Keratinocyte (primary cell): ENCODE measurements at regions not wholly inside any gene's neighbourhood (a gene's known extent, or its start where the extent isn't known, plus 50 kb on each side); places are given as distances from the start of the nearest gene placed in this dataset.

ENCODE experiments used
- DNase-seq: peaks from one replicate; pipeline ENCODE4 v3.0.0-alpha.2; 2011; ENCODE audit warnings: low read depth, missing footprints, low spot score
- FAIRE-seq: peaks from 2 replicates; lab custom pipeline; 2011; peaks lifted over from hg19 to GRCh38; lab: Jason Lieb, UNC
- H2AFZ ChIP-seq: 2 replicates; pipeline ENCODE4 v1.6.0; 2012; ENCODE audit warnings: low read length, control low read depth, inconsistent platforms; ENCODE audit not compliant: control insufficient read depth
- H3K27ac ChIP-seq: 2 replicates; pipeline ENCODE4 v1.5.1; 2011; ENCODE audit warnings: low read length; ENCODE audit not compliant: control insufficient read depth, insufficient read depth
- H3K27me3 ChIP-seq: 3 replicates; pipeline ENCODE4 v1.6.0; 2011; ENCODE audit warnings: low read length; ENCODE audit not compliant: control insufficient read depth, insufficient read depth; ENCODE audit errors: extremely low read depth
- H3K36me3 ChIP-seq, 2 experiments: 2 replicates in 1 of 2; 3 replicates in 1 of 2; pipeline ENCODE4 v1.5.1; 2011; ENCODE audit warnings: low read length in 2 of 2, mild to moderate bottlenecking in 1 of 2; ENCODE audit not compliant: control insufficient read depth in 2 of 2, insufficient read depth in 2 of 2; ENCODE audit errors: extremely low read depth in 1 of 2
- H3K4me1 ChIP-seq: 3 replicates; pipeline ENCODE4 v1.5.1; 2011; ENCODE audit warnings: low read length; ENCODE audit not compliant: control insufficient read depth, insufficient read depth; ENCODE audit errors: extremely low read depth
- H3K4me2 ChIP-seq: 3 replicates; pipeline ENCODE4 v1.6.0; 2011; ENCODE audit warnings: low read depth, low read length; ENCODE audit not compliant: control insufficient read depth, insufficient read depth; ENCODE audit errors: extremely low read depth
- H3K4me3 ChIP-seq, 3 experiments: fragments of 200-600 bp in 1 of 3; sonication (generic) in 1 of 3; 2 replicates in 2 of 3; 3 replicates in 1 of 3; pipeline ENCODE4 v1.5.1; 2011 to 2016; ENCODE audit warnings: low read length in 3 of 3, mild to moderate bottlenecking in 3 of 3, control low read depth in 2 of 3, inconsistent platforms in 1 of 3, low read depth in 1 of 3, mixed read lengths in 1 of 3, mixed run types in 1 of 3, moderate library complexity in 1 of 3; ENCODE audit not compliant: control insufficient read depth in 2 of 3, insufficient read depth in 2 of 3; ENCODE audit errors: extremely low read depth in 1 of 3
- H3K79me2 ChIP-seq: 2 replicates; pipeline ENCODE4 v1.6.0; 2012; ENCODE audit warnings: low read length; ENCODE audit not compliant: control insufficient read depth, insufficient read depth
- H3K9ac ChIP-seq: 3 replicates; pipeline ENCODE4 v1.6.0; 2011; ENCODE audit warnings: low read length; ENCODE audit not compliant: control insufficient read depth, insufficient read depth; ENCODE audit errors: extremely low read depth
- H3K9me1 ChIP-seq: 3 replicates; pipeline ENCODE4 v1.6.0; 2011; ENCODE audit warnings: low read length; ENCODE audit not compliant: control insufficient read depth, insufficient read depth; ENCODE audit errors: extremely low read depth
- H3K9me3 ChIP-seq: 2 replicates; pipeline ENCODE4 v1.5.1; 2012; ENCODE audit warnings: low read depth, low read length; ENCODE audit not compliant: control insufficient read depth
- H4K20me1 ChIP-seq: 3 replicates; pipeline ENCODE4 v1.6.0; 2011; ENCODE audit warnings: low read length; ENCODE audit not compliant: control insufficient read depth, insufficient read depth; ENCODE audit errors: extremely low read depth
- EZH2 ChIP-seq: IDR thresholded peaks from one replicate; pipeline ENCODE4 v1.6.1; 2012; ENCODE audit warnings: inconsistent platforms, mild to moderate bottlenecking, low read length, moderate library complexity
- dilution Hi-C: fragments of 300-500 bp; cut with MboI; formaldehyde crosslinking; loops from one replicate; pipeline ENCODE4 v1.7.0; 2020; ENCODE audit warnings: low sequenced_read_pairs; ENCODE audit not compliant: extremely low pct_ligation_motif_present
- TF ChIP-seq, protein P1 (sequence below), 3 experiments: IDR thresholded peaks in 1 of 3; conservative IDR thresholded peaks in 1 of 3; optimal IDR thresholded peaks in 1 of 3; 2 replicates in 2 of 3; 3 replicates in 1 of 3; pipeline versions ENCODE3 to v1.5.1; 2011; ENCODE audit warnings: low read length in 3 of 3, mild to moderate bottlenecking in 3 of 3, moderate library complexity in 2 of 3, control low read depth in 1 of 3, inconsistent platforms in 1 of 3; ENCODE audit not compliant: insufficient read depth in 2 of 3; ENCODE audit errors: extremely low read depth in 1 of 3

DNA sequence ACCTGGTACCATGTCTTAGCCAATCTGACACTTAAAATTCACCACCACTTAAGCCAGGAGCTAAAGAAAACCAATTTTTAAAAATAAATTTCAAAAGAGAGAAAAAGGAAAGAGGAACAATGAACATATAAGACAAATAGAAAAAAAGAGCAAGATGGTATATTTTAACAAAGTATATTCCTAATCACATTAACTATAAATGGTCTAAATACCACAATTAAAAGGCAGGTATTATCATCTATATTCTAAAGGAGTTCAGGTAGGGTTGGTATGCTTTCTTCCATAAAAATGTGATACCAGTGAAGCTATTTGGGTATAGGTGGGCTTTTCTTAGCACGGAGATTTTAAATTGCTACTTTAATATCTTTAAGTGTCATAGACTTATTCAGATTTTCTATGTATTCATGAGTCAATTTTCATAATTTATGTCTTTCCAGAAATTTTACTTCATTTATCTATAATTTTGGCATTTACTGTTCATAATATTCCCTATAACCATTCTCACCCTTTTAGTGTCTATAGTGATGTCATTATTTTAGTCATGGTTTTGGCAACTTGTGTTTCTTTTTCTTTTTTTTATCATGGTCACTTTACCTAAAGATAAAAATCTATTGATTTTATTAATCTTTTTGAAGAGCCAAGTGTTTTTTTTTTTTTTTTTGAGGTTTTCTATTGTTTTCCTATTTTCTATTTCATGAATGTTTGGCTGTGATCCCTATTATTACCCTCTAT is 56.5 kb upstream of the IGLL5 start:
- Histone ChIP-seq H3K4me1 (no peaks in the 10 kb centered on the region), H3K36me3 (no peaks in the 10 kb centered on the region), H4K20me1 (no peaks in the 10 kb centered on the region), H3K79me2 (no peaks in the 10 kb centered on the region), H3K9me1 (no peaks in the 10 kb centered on the region), H3K4me2 (no peak overlapping the region), H3K9ac (no peak overlapping the region), H3K27ac (no peak overlapping the region), H3K4me3 (no peak overlapping the region), H3K27me3 (no peaks in the 10 kb centered on the region), H3K9me3 (no peaks in the 10 kb centered on the region), H2AFZ (no peak overlapping the region)
- FAIRE-seq = no peak
- dilution Hi-C loops = no loop called here
- no peak for DNase-seq
- TF ChIP-seq EZH2 = no peak
- TF ChIP-seq, protein P1, sequence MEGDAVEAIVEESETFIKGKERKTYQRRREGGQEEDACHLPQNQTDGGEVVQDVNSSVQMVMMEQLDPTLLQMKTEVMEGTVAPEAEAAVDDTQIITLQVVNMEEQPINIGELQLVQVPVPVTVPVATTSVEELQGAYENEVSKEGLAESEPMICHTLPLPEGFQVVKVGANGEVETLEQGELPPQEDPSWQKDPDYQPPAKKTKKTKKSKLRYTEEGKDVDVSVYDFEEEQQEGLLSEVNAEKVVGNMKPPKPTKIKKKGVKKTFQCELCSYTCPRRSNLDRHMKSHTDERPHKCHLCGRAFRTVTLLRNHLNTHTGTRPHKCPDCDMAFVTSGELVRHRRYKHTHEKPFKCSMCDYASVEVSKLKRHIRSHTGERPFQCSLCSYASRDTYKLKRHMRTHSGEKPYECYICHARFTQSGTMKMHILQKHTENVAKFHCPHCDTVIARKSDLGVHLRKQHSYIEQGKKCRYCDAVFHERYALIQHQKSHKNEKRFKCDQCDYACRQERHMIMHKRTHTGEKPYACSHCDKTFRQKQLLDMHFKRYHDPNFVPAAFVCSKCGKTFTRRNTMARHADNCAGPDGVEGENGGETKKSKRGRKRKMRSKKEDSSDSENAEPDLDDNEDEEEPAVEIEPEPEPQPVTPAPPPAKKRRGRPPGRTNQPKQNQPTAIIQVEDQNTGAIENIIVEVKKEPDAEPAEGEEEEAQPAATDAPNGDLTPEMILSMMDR (optimal IDR thresholded peaks at IDR 0.05 in 1 of 3, IDR thresholded peaks at IDR 0.05 in 1 of 3, conservative IDR thresholded peaks at IDR 0.05 in 1 of 3; ENCODE audit: extremely low read depth in 1 of 3, insufficient read depth in 2 of 3, low read length in 3 of 3) = no peak

DNA sequence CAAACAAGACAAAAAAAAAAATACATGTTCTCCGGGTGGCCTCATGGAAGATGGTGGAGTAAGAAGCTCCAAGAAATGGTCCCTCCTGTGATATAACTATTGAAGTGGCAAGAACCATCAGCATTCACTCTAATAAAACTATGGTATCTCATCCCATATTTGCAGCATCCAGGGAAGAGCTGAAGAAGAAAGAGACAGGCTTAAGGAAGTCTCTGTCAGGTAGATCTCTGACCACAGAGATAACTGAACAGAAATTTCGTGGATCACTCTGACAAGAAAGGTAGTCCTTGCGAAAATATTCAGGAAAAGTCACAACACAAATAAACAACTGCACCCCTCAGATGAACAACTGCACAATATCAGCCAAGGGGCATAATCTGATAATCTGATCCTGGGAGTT is 54.6 kb upstream of the IGLL5 start:
- DNase-seq = no peak
- Histone ChIP-seq H3K27me3 (no peaks in the 10 kb centered on the region), H3K4me1 (no peaks in the 10 kb centered on the region), H3K27ac (no peak overlapping the region), H3K79me2 (no peaks in the 10 kb centered on the region), H3K4me3 (no peak overlapping the region), H4K20me1 (no peaks in the 10 kb centered on the region), H3K9ac (no peak overlapping the region), H3K9me3 (no peaks in the 10 kb centered on the region), H2AFZ (no peak overlapping the region), H3K4me2 (no peak overlapping the region), H3K9me1 (no peaks in the 10 kb centered on the region), H3K36me3 (no peaks in the 10 kb centered on the region)
- TF ChIP-seq, protein P1 (optimal IDR thresholded peaks at IDR 0.05 in 1 of 3, IDR thresholded peaks at IDR 0.05 in 1 of 3, conservative IDR thresholded peaks at IDR 0.05 in 1 of 3; ENCODE audit: extremely low read depth in 1 of 3, insufficient read depth in 2 of 3, low read length in 3 of 3) = no peak
- TF ChIP-seq EZH2 = no peak
- dilution Hi-C loops = no loop called here
- no peak for FAIRE-seq
